Common myeloid progenitor, CD34-positive (primary cell): ENCODE measurements at regions not wholly inside any gene's neighbourhood (a gene's known extent, or its start where the extent isn't known, plus 50 kb on each side); places are given as distances from the start of the nearest gene placed in this dataset.

Source experiments
- CTCF ChIA-PET: fragments of 350-600 bp; sonication (Branson Sonifier 250); formaldehyde crosslinking; loops from one replicate; lab custom pipeline; 2021; ENCODE audit warnings: antibody characterized with exemption; lab: Charles Lee
- POLR2A ChIA-PET: fragments of 350-600 bp; sonication (Branson Sonifier 250); formaldehyde crosslinking; loops from one replicate; lab custom pipeline; 2021; ENCODE audit warnings: antibody characterized with exemption; lab: Charles Lee
- DNase-seq, 3 donors: peaks; one replicate each; pipeline versions ENCODE4 v3.0.0 to v3.0.0-alpha.2; 2013
- H3K27ac ChIP-seq, 2 experiments: 1 replicate in 1 of 2; 2 replicates in 1 of 2; pipeline ENCODE4 v1.7.0; 2013; ENCODE audit warnings: inconsistent platforms in 2 of 2, low read length in 2 of 2, mild to moderate bottlenecking in 2 of 2, low read depth in 1 of 2, moderate library complexity in 1 of 2; ENCODE audit not compliant: severe bottlenecking in 2 of 2, insufficient read depth in 1 of 2, poor library complexity in 1 of 2
- H3K27me3 ChIP-seq, 5 experiments: replicated peaks in 2 of 5; 1 replicate in 3 of 5; 2 replicates in 2 of 5; pipeline versions ENCODE4 v1.6.1 to v1.7.0; 2013; ENCODE audit warnings: low read length in 4 of 5, mild to moderate bottlenecking in 2 of 5, moderate library complexity in 2 of 5, inconsistent platforms in 1 of 5; ENCODE audit not compliant: insufficient read depth in 5 of 5, control insufficient read depth in 4 of 5
- H3K36me3 ChIP-seq, 4 experiments: 1 replicate in 2 of 4; 2 replicates in 2 of 4; pipeline versions ENCODE4 v1.6.1 to v1.7.0; 2013; ENCODE audit warnings: low read length in 3 of 4, control low read depth in 1 of 4, mild to moderate bottlenecking in 1 of 4; ENCODE audit not compliant: control insufficient read depth in 4 of 4, insufficient read depth in 4 of 4
- H3K4me1 ChIP-seq, 4 experiments: 1 replicate in 3 of 4; 2 replicates in 1 of 4; pipeline versions ENCODE4 v1.6.1 to v1.7.1; 2013; ENCODE audit warnings: low read length in 3 of 4, mild to moderate bottlenecking in 3 of 4, control low read depth in 1 of 4, inconsistent platforms in 1 of 4, moderate library complexity in 1 of 4; ENCODE audit not compliant: control insufficient read depth in 4 of 4, insufficient read depth in 4 of 4; ENCODE audit errors: control extremely low read depth in 1 of 4
- H3K4me3 ChIP-seq, 7 experiments: 1 replicate in 4 of 7; 2 replicates in 3 of 7; pipeline versions ENCODE4 v1.5.1 to v1.7.0; 2013; ENCODE audit warnings: mild to moderate bottlenecking in 7 of 7, low read length in 6 of 7, moderate library complexity in 6 of 7, inconsistent platforms in 2 of 7, low read depth in 2 of 7, control low read depth in 1 of 7; ENCODE audit not compliant: insufficient read depth in 4 of 7, control insufficient read depth in 1 of 7; ENCODE audit errors: extremely low read depth in 1 of 7
- H3K9me3 ChIP-seq, 5 experiments: 1 replicate in 4 of 5; 2 replicates in 1 of 5; pipeline versions ENCODE4 v1.6.1 to v1.7.1; 2013; ENCODE audit warnings: low read length in 4 of 5, mild to moderate bottlenecking in 2 of 5, inconsistent platforms in 1 of 5, low read depth in 1 of 5, moderate library complexity in 1 of 5; ENCODE audit not compliant: control insufficient read depth in 4 of 5, insufficient read depth in 2 of 5; ENCODE audit errors: control extremely low read depth in 1 of 5
- WGBS: methylation state at CpG from one replicate; pipeline ENCODE4 v1.1.5; 2013; ENCODE audit not compliant: insufficient coverage; 5-methylcytosine and 5-hydroxymethylcytosine counted together

- H3K27ac ChIP-seq = no peak overlapping the region
- no peak overlapping the region for H3K4me3 ChIP-seq
- peak in 2 of 3 donors; percentile 10 to 35 for DNase-seq
- peaks cover 12 to 29% (median 19%) of the 10 kb centered on the region in 4 experiments for H3K4me1 ChIP-seq
- ChIA-PET POLR2A (interaction anchor here (1.2 kb wide), 1 partner anchor 47 kb away, joined by 3 read pairs; no protein-coding TSS in a partner anchor), CTCF (interaction anchor here (0.9 kb wide), 1 partner anchor 33 kb away, joined by 3 read pairs; no protein-coding TSS in a partner anchor)
- peaks cover 0 to 4% (median 0%) of the 10 kb centered on the region in 5 experiments for H3K9me3 ChIP-seq
- H3K27me3 ChIP-seq = peaks cover 0 to 2% (median 0%) of the 10 kb centered on the region in 5 experiments
- H3K36me3 ChIP-seq = no peaks in the 10 kb centered on the region
- whole genome bisulfite sequencing = 93% methylated on average over 5 of the region's 8 CpGs
These were observed 180.3 kb upstream of the ADRA1B start for GRCh38 chr5:159735749-159736660.

GRCh38 chr5:159736844-159737243, 179.4 kb upstream of the ADRA1B start:
- CTCF ChIA-PET = no interaction called here
- Histone ChIP-seq H3K4me1 (peaks cover 12 to 23% (median 18%) of the 10 kb centered on the region in 4 experiments), H3K9me3 (peaks cover 0 to 4% (median 0%) of the 10 kb centered on the region in 5 experiments), H3K4me3 (no peak overlapping the region), H3K36me3 (no peaks in the 10 kb centered on the region), H3K27ac (no peak overlapping the region), H3K27me3 (peaks cover 0 to 2% (median 0%) of the 10 kb centered on the region in 5 experiments)
- DNase-seq = no peak
- WGBS = 100% methylated on average over 2 of the region's 2 CpGs
- POLR2A ChIA-PET = no interaction called here

- peaks cover 0 to 4% (median 0%) of the 10 kb centered on the region in 5 experiments for H3K9me3 ChIP-seq
- H3K4me1 ChIP-seq = peaks cover 12 to 19% (median 14%) of the 10 kb centered on the region in 4 experiments
- ChIA-PET POLR2A (no interaction called here), CTCF (no interaction called here)
- peaks cover 0 to 2% (median 0%) of the 10 kb centered on the region in 5 experiments for H3K27me3 ChIP-seq
- H3K36me3 ChIP-seq = no peaks in the 10 kb centered on the region
- DNase-seq = no peak
- WGBS = 98% methylated on average over 5 of the region's 5 CpGs
- no peak overlapping the region for H3K4me3 ChIP-seq
- H3K27ac ChIP-seq = no peak overlapping the region
These were observed 179.0 kb upstream of the ADRA1B start for GRCh38 chr5:159737263-159737662.

- Histone ChIP-seq H3K27me3 (peaks cover 0 to 2% (median 0%) of the 10 kb centered on the region in 5 experiments), H3K27ac (no peak overlapping the region), H3K4me3 (no peak overlapping the region), H3K9me3 (peaks cover 0 to 5% (median 3%) of the 10 kb centered on the region in 5 experiments), H3K36me3 (no peaks in the 10 kb centered on the region), H3K4me1 (no peaks in the 10 kb centered on the region)
- WGBS = 100% methylated on average over 1 of the region's 5 CpGs
- POLR2A ChIA-PET = interaction anchor here (0.6 kb wide), 1 partner anchor 9 kb away, joined by 3 read pairs; no protein-coding TSS in a partner anchor
- no peak for DNase-seq
- CTCF ChIA-PET = no interaction called here
These were observed 174.4 kb upstream of the ADRA1B start for GRCh38 chr5:159741829-159742322.

GRCh38 chr5:159743234-159743633, 173.0 kb upstream of the ADRA1B start:
- WGBS = no CpG with 5 or more reads among the region's 1 CpG
- Histone ChIP-seq H3K36me3 (no peaks in the 10 kb centered on the region), H3K9me3 (peaks cover 0 to 5% (median 3%) of the 10 kb centered on the region in 5 experiments), H3K27me3 (peaks cover 0 to 2% (median 0%) of the 10 kb centered on the region in 5 experiments), H3K4me1 (no peaks in the 10 kb centered on the region), H3K4me3 (no peak overlapping the region), H3K27ac (no peak overlapping the region)
- ChIA-PET POLR2A (no interaction called here), CTCF (no interaction called here)
- no peak for DNase-seq

GRCh38 chr5:159746707-159747106, 169.6 kb upstream of the ADRA1B start:
- H3K9me3 ChIP-seq = peaks cover 0 to 5% (median 4%) of the 10 kb centered on the region in 5 experiments
- no peak overlapping the region for H3K4me3 ChIP-seq
- no peak for DNase-seq
- H3K27ac ChIP-seq = no peak overlapping the region
- CTCF ChIA-PET = no interaction called here
- H3K4me1 ChIP-seq = peaks cover 0 to 13% (median 2%) of the 10 kb centered on the region in 4 experiments
- POLR2A ChIA-PET = no interaction called here
- H3K27me3 ChIP-seq = no peaks in the 10 kb centered on the region
- H3K36me3 ChIP-seq = no peaks in the 10 kb centered on the region
- WGBS = 100% methylated on average over 3 of the region's 4 CpGs

GRCh38 chr5:159749146-159749545, 167.1 kb upstream of the ADRA1B start:
- DNase-seq = no peak
- Histone ChIP-seq H3K36me3 (no peaks in the 10 kb centered on the region), H3K4me3 (no peak overlapping the region), H3K9me3 (peaks cover 0 to 7% (median 5%) of the 10 kb centered on the region in 5 experiments), H3K27ac (no peak overlapping the region), H3K4me1 (peaks cover 0 to 13% (median 2%) of the 10 kb centered on the region in 4 experiments), H3K27me3 (no peaks in the 10 kb centered on the region)
- ChIA-PET POLR2A (no interaction called here), CTCF (no interaction called here)
